CD14-positive monocyte (primary cell): ENCODE measurements at regions not wholly inside any gene's neighbourhood (a gene's known extent, or its start where the extent isn't known, plus 50 kb on each side); places are given as distances from the start of the nearest gene placed in this dataset.

Experiments used
- DNase-seq, 3 donors: peaks; one replicate each; pipeline ENCODE4 v3.0.0-alpha.2; 2011 to 2022
- H2AFZ ChIP-seq: 2 replicates; pipeline ENCODE4 v1.6.0; 2012; ENCODE audit warnings: mild to moderate bottlenecking, low read depth, low read length, inconsistent platforms; ENCODE audit not compliant: insufficient read depth, poor library complexity, severe bottlenecking
- H3K27ac ChIP-seq, 2 donors: 1 replicate in 1 of 2; 2 replicates in 1 of 2; pipeline ENCODE4 v1.5.1; 2012 to 2013; ENCODE audit warnings: low read length in 2 of 2, control low read depth in 1 of 2, inconsistent platforms in 1 of 2, low read depth in 1 of 2, mild to moderate bottlenecking in 1 of 2
- H3K27me3 ChIP-seq, 2 donors: one replicate each; pipeline versions ENCODE4 v1.6.0 to v1.6.1; 2011 to 2013; ENCODE audit warnings: low read length in 2 of 2; ENCODE audit not compliant: control insufficient read depth in 2 of 2, insufficient read depth in 2 of 2
- H3K36me3 ChIP-seq, 2 donors: replicated peaks in 1 of 2; 1 replicate in 1 of 2; 2 replicates in 1 of 2; pipeline versions ENCODE4 v1.5.1 to v1.6.1; 2012 to 2013; ENCODE audit warnings: low read length in 2 of 2, control low read depth in 1 of 2, inconsistent platforms in 1 of 2, mild to moderate bottlenecking in 1 of 2; ENCODE audit not compliant: insufficient read depth in 2 of 2, control insufficient read depth in 1 of 2
- H3K4me1 ChIP-seq, 2 donors: 1 replicate in 1 of 2; 2 replicates in 1 of 2; pipeline versions ENCODE4 v1.5.1 to v1.6.1; 2012 to 2013; ENCODE audit warnings: low read length in 2 of 2, control low read depth in 1 of 2, inconsistent platforms in 1 of 2, mild to moderate bottlenecking in 1 of 2, moderate library complexity in 1 of 2; ENCODE audit not compliant: insufficient read depth in 2 of 2, control insufficient read depth in 1 of 2
- H3K4me2 ChIP-seq: replicated peaks from 2 replicates; pipeline ENCODE3; 2012; ENCODE audit warnings: low read length, moderate library complexity, mild to moderate bottlenecking; ENCODE audit not compliant: poor library complexity, severe bottlenecking; ENCODE audit errors: extremely low read depth
- H3K4me3 ChIP-seq, 3 experiments: fragments of 200-600 bp in 1 of 3; sonication (generic) in 1 of 3; replicated peaks in 1 of 3; 1 replicate in 2 of 3; 2 replicates in 1 of 3; pipeline ENCODE4 v1.5.1; 2011 to 2013; ENCODE audit warnings: low read length in 3 of 3, mild to moderate bottlenecking in 3 of 3, control low read depth in 2 of 3, low read depth in 2 of 3, inconsistent platforms in 1 of 3, moderate library complexity in 1 of 3
- H3K79me2 ChIP-seq: 2 replicates; pipeline ENCODE4 v1.6.0; 2012; ENCODE audit warnings: mild to moderate bottlenecking, control low read depth, inconsistent platforms, low read length, moderate library complexity; ENCODE audit not compliant: insufficient read depth
- H3K9ac ChIP-seq: 2 replicates; pipeline ENCODE4 v1.6.0; 2017; ENCODE audit warnings: low read length, mild to moderate bottlenecking; ENCODE audit not compliant: insufficient read depth, poor library complexity, severe bottlenecking
- H3K9me3 ChIP-seq, 2 donors: replicated peaks in 1 of 2; 1 replicate in 1 of 2; 2 replicates in 1 of 2; pipeline versions ENCODE4 v1.5.1 to v1.6.1; 2012 to 2013; ENCODE audit warnings: low read length in 2 of 2, control low read depth in 1 of 2; ENCODE audit not compliant: control insufficient read depth in 1 of 2, insufficient read depth in 1 of 2
- H4K20me1 ChIP-seq: 2 replicates; pipeline ENCODE4 v1.6.0; 2012; ENCODE audit warnings: mild to moderate bottlenecking, low read length, control low read depth, moderate library complexity; ENCODE audit not compliant: insufficient read depth
- H3K27ac Mint-ChIP-seq, 7 donors: one replicate each; pipeline ENCODE4 v1.8.0; 2020; ENCODE audit warnings: mild to moderate bottlenecking in 7 of 7, mixed read lengths in 7 of 7, moderate library complexity in 6 of 7, inconsistent platforms in 2 of 7
- H3K27me3 Mint-ChIP-seq, 3 donors: one replicate each; pipeline ENCODE4 v1.8.0; 2021 to 2022; ENCODE audit warnings: low read depth in 3 of 3, mild to moderate bottlenecking in 3 of 3, mixed read lengths in 3 of 3, moderate library complexity in 3 of 3, inconsistent platforms in 1 of 3
- H3K36me3 Mint-ChIP-seq, 2 donors: one replicate each; pipeline ENCODE4 v1.8.0; 2020; ENCODE audit warnings: mixed read lengths in 2 of 2, inconsistent platforms in 1 of 2, mild to moderate bottlenecking in 1 of 2
- H3K4me1 Mint-ChIP-seq: one replicate; pipeline ENCODE4 v1.8.0; 2020; ENCODE audit warnings: mild to moderate bottlenecking, mixed read lengths
- H3K4me3 Mint-ChIP-seq, 2 donors: one replicate each; pipeline ENCODE4 v1.8.0; 2020; ENCODE audit warnings: mild to moderate bottlenecking in 2 of 2, mixed read lengths in 2 of 2, moderate library complexity in 1 of 2
- H3K9me3 Mint-ChIP-seq, 7 donors: one replicate each; pipeline ENCODE4 v1.8.0; 2020 to 2022; ENCODE audit warnings: mixed read lengths in 7 of 7, mild to moderate bottlenecking in 6 of 7, moderate library complexity in 6 of 7, inconsistent platforms in 2 of 7
- WGBS: methylation state at CpG from one replicate; pipeline ENCODE4 v1.1.5; 2013; ENCODE audit warnings: missing lambda C conversion rate; ENCODE audit not compliant: insufficient coverage; 5-methylcytosine and 5-hydroxymethylcytosine counted together
- intact Hi-C, 2 donors: fragments of 100-400 bp; cut with micrococcal nuclease; formaldehyde crosslinking; loops; one replicate each; pipeline versions ENCODE4 v1.15.0 to v1.15.1; 2023
- TF ChIP-seq, protein P1 (sequence below): fragments of 200-600 bp; IDR thresholded peaks from one replicate; pipeline ENCODE4 v1.8.0; 2022; ENCODE audit warnings: antibody characterized with exemption, mild to moderate bottlenecking

GRCh38 chr4:10897076-10897475 is 212.5 kb upstream of the CLNK start:
- H3K36me3 ChIP-seq = no peaks in the 10 kb centered on the region
- TF ChIP-seq, protein P1, sequence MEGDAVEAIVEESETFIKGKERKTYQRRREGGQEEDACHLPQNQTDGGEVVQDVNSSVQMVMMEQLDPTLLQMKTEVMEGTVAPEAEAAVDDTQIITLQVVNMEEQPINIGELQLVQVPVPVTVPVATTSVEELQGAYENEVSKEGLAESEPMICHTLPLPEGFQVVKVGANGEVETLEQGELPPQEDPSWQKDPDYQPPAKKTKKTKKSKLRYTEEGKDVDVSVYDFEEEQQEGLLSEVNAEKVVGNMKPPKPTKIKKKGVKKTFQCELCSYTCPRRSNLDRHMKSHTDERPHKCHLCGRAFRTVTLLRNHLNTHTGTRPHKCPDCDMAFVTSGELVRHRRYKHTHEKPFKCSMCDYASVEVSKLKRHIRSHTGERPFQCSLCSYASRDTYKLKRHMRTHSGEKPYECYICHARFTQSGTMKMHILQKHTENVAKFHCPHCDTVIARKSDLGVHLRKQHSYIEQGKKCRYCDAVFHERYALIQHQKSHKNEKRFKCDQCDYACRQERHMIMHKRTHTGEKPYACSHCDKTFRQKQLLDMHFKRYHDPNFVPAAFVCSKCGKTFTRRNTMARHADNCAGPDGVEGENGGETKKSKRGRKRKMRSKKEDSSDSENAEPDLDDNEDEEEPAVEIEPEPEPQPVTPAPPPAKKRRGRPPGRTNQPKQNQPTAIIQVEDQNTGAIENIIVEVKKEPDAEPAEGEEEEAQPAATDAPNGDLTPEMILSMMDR = no peak
- H3K4me2 ChIP-seq = no peak overlapping the region
- H3K4me1 ChIP-seq = no peaks in the 10 kb centered on the region
- Mint-ChIP-seq H3K9me3 (peaks cover 0 to 9% (median 3%) of the 10 kb centered on the region in 7 donors), H3K4me1 (peaks cover 5% of the 10 kb centered on the region), H3K27me3 (no peaks in the 10 kb centered on the region), H3K36me3 (no peaks in the 10 kb centered on the region), H3K27ac (no peak overlapping the region), H3K4me3 (no peak overlapping the region)
- no peak overlapping the region for H3K4me3 ChIP-seq
- no peak overlapping the region for H2AFZ ChIP-seq
- WGBS = 91% methylated on average over 4 of the region's 5 CpGs
- no peaks in the 10 kb centered on the region for H3K27me3 ChIP-seq
- no peak overlapping the region for H3K9ac ChIP-seq
- H3K79me2 ChIP-seq = no peaks in the 10 kb centered on the region
- no peaks in the 10 kb centered on the region for H4K20me1 ChIP-seq
- DNase-seq = no peak
- H3K27ac ChIP-seq = no peak overlapping the region
- H3K9me3 ChIP-seq = no peaks in the 10 kb centered on the region
- intact Hi-C loops = no loop called here

- no peaks in the 10 kb centered on the region for H3K9me3 ChIP-seq
Observed at GRCh38 chr4:10893395-10893794, 208.8 kb upstream of the CLNK start.

More at GRCh38 chr4:10893395-10893794, 208.8 kb upstream of the CLNK start:
- Histone ChIP-seq H3K4me1 (no peaks in the 10 kb centered on the region), H3K79me2 (no peaks in the 10 kb centered on the region), H3K27me3 (no peaks in the 10 kb centered on the region), H3K4me2 (no peak overlapping the region), H4K20me1 (no peaks in the 10 kb centered on the region), H3K4me3 (no peak overlapping the region), H2AFZ (no peak overlapping the region), H3K27ac (no peak overlapping the region), H3K9ac (no peak overlapping the region), H3K36me3 (no peaks in the 10 kb centered on the region)
- Mint-ChIP-seq H3K9me3 (peaks cover 0 to 10% (median 5%) of the 10 kb centered on the region in 7 donors), H3K4me1 (peaks cover 5% of the 10 kb centered on the region), H3K36me3 (no peaks in the 10 kb centered on the region), H3K27ac (no peak overlapping the region), H3K27me3 (peaks cover 0 to 4% (median 3%) of the 10 kb centered on the region in 3 donors), H3K4me3 (no peak overlapping the region)
- no peak for DNase-seq
- intact Hi-C loops = no loop called here
- no CpG with 5 or more reads among the region's 2 CpGs for WGBS
- TF ChIP-seq, protein P1 = peak; percentile 24
